ENCODE measurements at regions not wholly inside any gene's neighbourhood (a gene's known extent, or its start where the extent isn't known, plus 50 kb on each side); places are given as distances from the start of the nearest gene placed in this dataset.

DNA sequence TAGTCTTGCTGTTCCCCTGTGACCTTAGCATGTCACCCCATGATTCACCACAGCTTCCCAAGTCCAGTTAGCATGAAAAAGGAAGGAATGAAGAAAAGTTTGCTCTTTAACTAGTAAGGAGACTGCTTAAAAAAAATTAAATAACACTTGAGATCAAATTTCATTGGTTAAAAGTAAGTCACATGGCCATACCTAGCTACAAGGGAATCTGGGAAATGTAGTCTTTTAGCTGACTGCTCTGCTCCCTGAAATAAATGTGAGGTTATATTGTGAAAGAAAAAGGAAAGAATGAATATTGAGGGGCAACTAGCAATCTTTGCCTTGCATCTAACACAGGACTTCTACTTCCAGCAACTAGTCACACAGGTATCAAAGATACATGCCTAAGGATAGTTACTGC, 84.7 kb upstream of the LRRN1 start:
- TF ChIP-seq CTCF (IDR thresholded peaks at IDR 0.05), result no peak
- H3K36me3 ChIP-seq (replicated peaks in 1 of 2; ENCODE audit: control insufficient read depth in 1 of 2, insufficient read depth in 2 of 2, low read length in 2 of 2), result no peaks in the 10 kb centered on the region
- H3K4me2 ChIP-seq (replicated peaks; ENCODE audit: extremely low read depth, low read length, poor library complexity, severe bottlenecking), result no peak overlapping the region
- Mint-ChIP-seq H3K9me3 (peaks cover 2 to 13% (median 8%) of the 10 kb centered on the region in 7 donors), H3K4me1 (no peaks in the 10 kb centered on the region), H3K36me3 (no peaks in the 10 kb centered on the region), H3K27me3 (ENCODE audit: low read depth in 3 of 3) (no peaks in the 10 kb centered on the region), H3K4me3 (no peak overlapping the region), H3K27ac (no peak overlapping the region)
- no peaks in the 10 kb centered on the region for H3K27me3 ChIP-seq (ENCODE audit: control insufficient read depth in 2 of 2, insufficient read depth in 2 of 2, low read length in 2 of 2)
- H3K4me3 ChIP-seq (replicated peaks in 1 of 3; ENCODE audit: low read depth in 2 of 3, low read length in 3 of 3), result no peak overlapping the region
- H3K9ac ChIP-seq (ENCODE audit: insufficient read depth, low read length, poor library complexity, severe bottlenecking), result no peak overlapping the region
- no peaks in the 10 kb centered on the region for H4K20me1 ChIP-seq (ENCODE audit: insufficient read depth, low read length)
- intact Hi-C loops (cut with micrococcal nuclease), result no loop called here
- no peaks in the 10 kb centered on the region for H3K79me2 ChIP-seq (ENCODE audit: insufficient read depth, low read length)
- no peak overlapping the region for H3K27ac ChIP-seq (ENCODE audit: low read depth in 1 of 2, low read length in 2 of 2)
- no peak for DNase-seq
- H2AFZ ChIP-seq (ENCODE audit: insufficient read depth, low read depth, low read length, poor library complexity, severe bottlenecking), result no peak overlapping the region
- peaks cover 0 to 3% of the 10 kb centered on the region in 2 donors for H3K9me3 ChIP-seq (replicated peaks in 1 of 2; ENCODE audit: control insufficient read depth in 1 of 2, insufficient read depth in 1 of 2, low read length in 2 of 2)
- H3K4me1 ChIP-seq (ENCODE audit: control insufficient read depth in 1 of 2, insufficient read depth in 2 of 2, low read length in 2 of 2), result no peaks in the 10 kb centered on the region

- no peak overlapping the region for H3K27ac ChIP-seq (ENCODE audit: low read depth in 1 of 2, low read length in 2 of 2)
- DNase-seq, result no peak
- no peaks in the 10 kb centered on the region for H3K79me2 ChIP-seq (ENCODE audit: insufficient read depth, low read length)
- 100% methylated on average over 2 of the region's 6 CpGs for WGBS (ENCODE audit: insufficient coverage)
- Mint-ChIP-seq H3K4me3 (no peak overlapping the region), H3K27ac (no peak overlapping the region), H3K4me1 (no peaks in the 10 kb centered on the region), H3K9me3 (peaks cover 4 to 13% (median 6%) of the 10 kb centered on the region in 7 donors), H3K27me3 (ENCODE audit: low read depth in 3 of 3) (no peaks in the 10 kb centered on the region), H3K36me3 (no peaks in the 10 kb centered on the region)
- no peak overlapping the region for H3K4me2 ChIP-seq (replicated peaks; ENCODE audit: extremely low read depth, low read length, poor library complexity, severe bottlenecking)
- no peaks in the 10 kb centered on the region for H4K20me1 ChIP-seq (ENCODE audit: insufficient read depth, low read length)
- intact Hi-C loops (cut with micrococcal nuclease), result no loop called here
- H3K9ac ChIP-seq (ENCODE audit: insufficient read depth, low read length, poor library complexity, severe bottlenecking), result no peak overlapping the region
- H3K4me3 ChIP-seq (replicated peaks in 1 of 3; ENCODE audit: low read depth in 2 of 3, low read length in 3 of 3), result no peak overlapping the region
- no peak overlapping the region for H2AFZ ChIP-seq (ENCODE audit: insufficient read depth, low read depth, low read length, poor library complexity, severe bottlenecking)
- no peaks in the 10 kb centered on the region for H3K9me3 ChIP-seq (replicated peaks in 1 of 2; ENCODE audit: control insufficient read depth in 1 of 2, insufficient read depth in 1 of 2, low read length in 2 of 2)
- H3K4me1 ChIP-seq (ENCODE audit: control insufficient read depth in 1 of 2, insufficient read depth in 2 of 2, low read length in 2 of 2), result no peaks in the 10 kb centered on the region
- H3K36me3 ChIP-seq (replicated peaks in 1 of 2; ENCODE audit: control insufficient read depth in 1 of 2, insufficient read depth in 2 of 2, low read length in 2 of 2), result no peaks in the 10 kb centered on the region
- no peak for TF ChIP-seq CTCF (IDR thresholded peaks at IDR 0.05)
- no peaks in the 10 kb centered on the region for H3K27me3 ChIP-seq (ENCODE audit: control insufficient read depth in 2 of 2, insufficient read depth in 2 of 2, low read length in 2 of 2)
These were observed 86.3 kb upstream of the LRRN1 start for GRCh38 chr3:3712971-3713370.
